MM.1S (cell line): ENCODE measurements at regions not wholly inside any gene's neighbourhood (a gene's known extent, or its start where the extent isn't known, plus 50 kb on each side); places are given as distances from the start of the nearest gene placed in this dataset.
A peak's percentile ranks its signal among the peaks of the same experiment; 100 is the strongest.

Experiments used
- DNase-seq: peaks from one replicate; pipeline ENCODE4 v3.0.0-alpha.2; 2015
- H2AFZ ChIP-seq: fragments of 300-600 bp; sonication (generic); 2 replicates; pipeline ENCODE4 v1.6.0; 2016; ENCODE audit warnings: antibody characterized with exemption, low read length
- H3F3A ChIP-seq: fragments of 300-600 bp; sonication (generic); 2 replicates; pipeline ENCODE4 v1.6.1; 2016; ENCODE audit warnings: mild to moderate bottlenecking, antibody characterized with exemption, low read length, moderate library complexity, mixed read lengths; ENCODE audit not compliant: insufficient read depth
- H3K27ac ChIP-seq: fragments of 300-600 bp; sonication (generic); 2 replicates; pipeline ENCODE4 v1.5.1; 2016; ENCODE audit warnings: mild to moderate bottlenecking, low read length
- H3K27me3 ChIP-seq: fragments of 300-600 bp; sonication (generic); replicated peaks from 2 replicates; pipeline ENCODE4 v1.6.0; 2016; ENCODE audit warnings: low read length; ENCODE audit not compliant: insufficient read depth
- H3K36me3 ChIP-seq: fragments of 300-600 bp; sonication (generic); replicated peaks from 2 replicates; pipeline ENCODE4 v1.6.1; 2016; ENCODE audit warnings: mild to moderate bottlenecking, low read length, mixed read lengths; ENCODE audit not compliant: insufficient read depth
- H3K4me1 ChIP-seq: fragments of 300-600 bp; sonication (generic); 2 replicates; pipeline ENCODE4 v1.6.1; 2016; ENCODE audit warnings: low read length, mixed read lengths
- H3K4me2 ChIP-seq: fragments of 300-600 bp; sonication (generic); 2 replicates; pipeline ENCODE4 v1.6.0; 2016; ENCODE audit warnings: low read depth, low read length
- H3K4me3 ChIP-seq: fragments of 300-600 bp; sonication (generic); 2 replicates; pipeline ENCODE4 v1.5.1; 2016; ENCODE audit warnings: low read length, mixed read lengths
- H3K79me2 ChIP-seq: fragments of 300-600 bp; sonication (generic); 2 replicates; pipeline ENCODE4 v1.6.1; 2016; ENCODE audit warnings: mixed run types, low read length, mixed read lengths
- H3K9ac ChIP-seq: fragments of 300-600 bp; sonication (generic); 2 replicates; pipeline ENCODE4 v1.6.1; 2016; ENCODE audit warnings: low read length, mixed read lengths
- H3K9me2 ChIP-seq: fragments of 300-600 bp; sonication (generic); replicated peaks from 2 replicates; pipeline ENCODE4 v1.6.1; 2016; ENCODE audit warnings: mild to moderate bottlenecking, low read length, mixed read lengths; ENCODE audit not compliant: insufficient read depth
- H3K9me3 ChIP-seq: fragments of 300-600 bp; sonication (generic); replicated peaks from 2 replicates; pipeline ENCODE4 v1.6.1; 2016; ENCODE audit warnings: mild to moderate bottlenecking, low read length, mixed read lengths; ENCODE audit not compliant: insufficient read depth
- H4K20me1 ChIP-seq: fragments of 300-600 bp; sonication (generic); 2 replicates; pipeline ENCODE4 v1.6.1; 2016; ENCODE audit warnings: mild to moderate bottlenecking, low read length, moderate library complexity, mixed read lengths; ENCODE audit not compliant: insufficient read depth
- EZH2 ChIP-seq: fragments of 300-600 bp; sonication (generic); optimal IDR thresholded peaks from 2 replicates; pipeline ENCODE3; 2017; ENCODE audit warnings: low read depth, mild to moderate bottlenecking, antibody characterized with exemption, low read length, mixed read lengths
- EZH2phosphoT487 ChIP-seq: fragments of 300-600 bp; sonication (generic); IDR thresholded peaks from 2 replicates; pipeline ENCODE4 v1.6.1; 2018; ENCODE audit warnings: antibody characterized with exemption, low read length
- TF ChIP-seq, protein P1 (sequence below): fragments of 300-600 bp; sonication (generic); IDR thresholded peaks from 2 replicates; pipeline ENCODE4 v1.5.1; 2016; ENCODE audit warnings: antibody characterized with exemption, low read length, mixed read lengths

DNA sequence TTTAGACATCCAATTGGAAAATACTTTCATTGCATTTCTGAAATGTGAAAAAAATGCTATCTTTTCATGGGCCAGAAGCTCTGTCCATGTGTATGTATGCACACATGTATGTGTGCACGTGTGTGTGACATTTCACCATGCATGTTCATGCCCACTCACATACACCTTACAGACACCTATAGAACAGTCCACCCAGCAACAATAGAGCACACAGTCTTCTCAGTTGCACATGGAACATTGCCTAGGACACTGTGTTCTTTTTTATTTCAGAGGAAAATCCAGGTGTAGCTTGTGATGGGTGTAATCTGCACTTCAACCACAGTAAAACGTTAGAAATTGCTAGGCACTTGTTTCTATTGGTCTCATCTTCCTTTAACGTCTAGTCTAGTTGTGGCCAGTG, 114.8 kb upstream of the RGPD4 start:
- TF ChIP-seq EZH2phosphoT487 (no peak), EZH2 (no peak)
- TF ChIP-seq, protein P1, sequence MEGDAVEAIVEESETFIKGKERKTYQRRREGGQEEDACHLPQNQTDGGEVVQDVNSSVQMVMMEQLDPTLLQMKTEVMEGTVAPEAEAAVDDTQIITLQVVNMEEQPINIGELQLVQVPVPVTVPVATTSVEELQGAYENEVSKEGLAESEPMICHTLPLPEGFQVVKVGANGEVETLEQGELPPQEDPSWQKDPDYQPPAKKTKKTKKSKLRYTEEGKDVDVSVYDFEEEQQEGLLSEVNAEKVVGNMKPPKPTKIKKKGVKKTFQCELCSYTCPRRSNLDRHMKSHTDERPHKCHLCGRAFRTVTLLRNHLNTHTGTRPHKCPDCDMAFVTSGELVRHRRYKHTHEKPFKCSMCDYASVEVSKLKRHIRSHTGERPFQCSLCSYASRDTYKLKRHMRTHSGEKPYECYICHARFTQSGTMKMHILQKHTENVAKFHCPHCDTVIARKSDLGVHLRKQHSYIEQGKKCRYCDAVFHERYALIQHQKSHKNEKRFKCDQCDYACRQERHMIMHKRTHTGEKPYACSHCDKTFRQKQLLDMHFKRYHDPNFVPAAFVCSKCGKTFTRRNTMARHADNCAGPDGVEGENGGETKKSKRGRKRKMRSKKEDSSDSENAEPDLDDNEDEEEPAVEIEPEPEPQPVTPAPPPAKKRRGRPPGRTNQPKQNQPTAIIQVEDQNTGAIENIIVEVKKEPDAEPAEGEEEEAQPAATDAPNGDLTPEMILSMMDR: no peak
- H3K4me3 ChIP-seq: no peak overlapping the region
- H3K27ac ChIP-seq: no peak overlapping the region
- no peaks in the 10 kb centered on the region for H3K27me3 ChIP-seq
- H3F3A ChIP-seq: no peaks in the 10 kb centered on the region
- no peaks in the 10 kb centered on the region for H3K79me2 ChIP-seq
- no peak overlapping the region for H2AFZ ChIP-seq
- DNase-seq: no peak
- H3K9ac ChIP-seq: no peak overlapping the region
- H3K4me2 ChIP-seq: no peak overlapping the region
- H3K9me2 ChIP-seq: no peaks in the 10 kb centered on the region
- H3K9me3 ChIP-seq: no peaks in the 10 kb centered on the region
- no peaks in the 10 kb centered on the region for H3K36me3 ChIP-seq
- H4K20me1 ChIP-seq: no peaks in the 10 kb centered on the region
- H3K4me1 ChIP-seq: no peaks in the 10 kb centered on the region

DNA sequence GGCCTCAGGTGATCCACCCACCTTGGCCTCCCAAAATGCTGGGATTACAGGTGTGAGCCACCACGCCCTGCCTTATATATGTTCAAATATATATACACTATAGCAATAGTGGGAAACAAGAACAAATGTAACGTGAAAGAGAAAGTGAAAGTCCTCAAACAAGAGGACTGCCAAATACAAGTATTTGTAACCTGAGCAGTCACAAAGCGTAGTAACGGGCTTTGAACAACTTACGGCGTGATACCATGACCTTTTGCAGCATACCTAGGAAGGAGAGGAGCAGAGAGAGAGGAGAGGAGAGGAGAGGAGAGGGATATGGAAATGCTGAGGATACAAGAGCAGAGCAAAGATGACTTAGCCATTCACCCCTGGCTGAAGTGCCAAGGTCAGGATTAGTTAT, 113.8 kb upstream of the RGPD4 start:
- no peaks in the 10 kb centered on the region for H4K20me1 ChIP-seq
- no peaks in the 10 kb centered on the region for H3K27me3 ChIP-seq
- no peaks in the 10 kb centered on the region for H3K36me3 ChIP-seq
- no peak overlapping the region for H3K9ac ChIP-seq
- no peak for TF ChIP-seq EZH2
- no peaks in the 10 kb centered on the region for H3K4me1 ChIP-seq
- peak; percentile 59 for DNase-seq
- H2AFZ ChIP-seq: peak overlapping the region; percentile 2
- no peaks in the 10 kb centered on the region for H3K9me2 ChIP-seq
- no peaks in the 10 kb centered on the region for H3F3A ChIP-seq
- peak overlapping the region; percentile 4; the same call in 1 of the 2 replicates for H3K4me3 ChIP-seq
- H3K9me3 ChIP-seq: no peaks in the 10 kb centered on the region
- no peaks in the 10 kb centered on the region for H3K79me2 ChIP-seq
- no peak overlapping the region for H3K27ac ChIP-seq
- H3K4me2 ChIP-seq: peak overlapping the region; percentile 25; the same call in 1 of the 2 replicates

- H3K4me2 ChIP-seq: no peak overlapping the region
- H3K79me2 ChIP-seq: no peaks in the 10 kb centered on the region
- H4K20me1 ChIP-seq: no peaks in the 10 kb centered on the region
- no peak overlapping the region for H3K4me3 ChIP-seq
- no peaks in the 10 kb centered on the region for H3K9me2 ChIP-seq
- no peak overlapping the region for H3K9ac ChIP-seq
- DNase-seq: no peak
- no peaks in the 10 kb centered on the region for H3K9me3 ChIP-seq
- no peaks in the 10 kb centered on the region for H3F3A ChIP-seq
- TF ChIP-seq, protein P1: no peak
- TF ChIP-seq EZH2phosphoT487 (no peak), EZH2 (no peak)
- no peaks in the 10 kb centered on the region for H3K36me3 ChIP-seq
- H3K27me3 ChIP-seq: no peaks in the 10 kb centered on the region
- H3K27ac ChIP-seq: no peak overlapping the region
- no peaks in the 10 kb centered on the region for H3K4me1 ChIP-seq
- no peak overlapping the region for H2AFZ ChIP-seq
Measured at GRCh38 chr2:107717661-107718060, 109.0 kb upstream of the RGPD4 start.

- no peak for DNase-seq
- H3K36me3 ChIP-seq: no peaks in the 10 kb centered on the region
- no peak overlapping the region for H3K9ac ChIP-seq
Measured at GRCh38 chr2:107719141-107719540, 107.6 kb upstream of the RGPD4 start.

More at GRCh38 chr2:107719141-107719540, 107.6 kb upstream of the RGPD4 start:
- H3K9me3 ChIP-seq: no peaks in the 10 kb centered on the region
- H3K27ac ChIP-seq: no peak overlapping the region
- no peaks in the 10 kb centered on the region for H3K79me2 ChIP-seq
- no peaks in the 10 kb centered on the region for H3K27me3 ChIP-seq
- H3K4me1 ChIP-seq: no peaks in the 10 kb centered on the region
- H3F3A ChIP-seq: no peaks in the 10 kb centered on the region
- no peak overlapping the region for H2AFZ ChIP-seq
- no peaks in the 10 kb centered on the region for H4K20me1 ChIP-seq
- no peak overlapping the region for H3K4me3 ChIP-seq
- TF ChIP-seq EZH2: no peak
- no peak for TF ChIP-seq EZH2phosphoT487
- TF ChIP-seq, protein P1: no peak
- H3K4me2 ChIP-seq: no peak overlapping the region
- no peaks in the 10 kb centered on the region for H3K9me2 ChIP-seq
